Endodermal cell (in vitro differentiated cells): ENCODE measurements at regions not wholly inside any gene's neighbourhood (a gene's known extent, or its start where the extent isn't known, plus 50 kb on each side); places are given as distances from the start of the nearest gene placed in this dataset.

ENCODE experiments used
- DNase-seq: peaks from one replicate; pipeline ENCODE4 v3.0.0-alpha.2; 2017
- H3K27ac ChIP-seq: 2 replicates; pipeline ENCODE4 v1.5.1; 2013; ENCODE audit warnings: mild to moderate bottlenecking, low read depth, low read length, moderate library complexity
- H3K27me3 ChIP-seq: 2 replicates; pipeline ENCODE4 v1.6.1; 2013; ENCODE audit warnings: mild to moderate bottlenecking, low read length, moderate library complexity; ENCODE audit not compliant: insufficient read depth, control insufficient read depth, poor library complexity, severe bottlenecking
- H3K36me3 ChIP-seq: 2 replicates; pipeline ENCODE4 v1.7.0; 2013; ENCODE audit warnings: mild to moderate bottlenecking, low read length, moderate library complexity; ENCODE audit not compliant: control insufficient read depth, insufficient read depth
- H3K4me1 ChIP-seq: one replicate; pipeline ENCODE4 v1.7.0; 2013; ENCODE audit warnings: low read length; ENCODE audit not compliant: control insufficient read depth, insufficient read depth
- H3K4me3 ChIP-seq: 2 replicates; pipeline ENCODE4 v1.5.1; 2013; ENCODE audit warnings: mild to moderate bottlenecking, low read length, moderate library complexity
- H3K9ac ChIP-seq: 2 replicates; pipeline ENCODE4 v1.6.1; 2013; ENCODE audit warnings: mild to moderate bottlenecking, low read length, moderate library complexity; ENCODE audit not compliant: poor library complexity, severe bottlenecking; ENCODE audit errors: extremely low read depth
- H3K9me3 ChIP-seq: 2 replicates; pipeline ENCODE4 v1.6.1; 2013; ENCODE audit warnings: mild to moderate bottlenecking, low read length, moderate library complexity; ENCODE audit not compliant: control insufficient read depth
- H3K27ac Mint-ChIP-seq: 2 replicates; pipeline ENCODE4 v1.8.0; 2020; ENCODE audit warnings: mixed read lengths
- H3K27me3 Mint-ChIP-seq: 2 replicates; pipeline ENCODE4 v1.8.0; 2021; ENCODE audit warnings: mild to moderate bottlenecking, mixed read lengths; ENCODE audit not compliant: insufficient read depth
- H3K36me3 Mint-ChIP-seq: 2 replicates; pipeline ENCODE4 v1.8.0; 2020; ENCODE audit warnings: low read depth, mixed read lengths
- H3K4me1 Mint-ChIP-seq: 2 replicates; pipeline ENCODE4 v1.8.0; 2020; ENCODE audit warnings: mixed read lengths
- H3K4me3 Mint-ChIP-seq: 2 replicates; pipeline ENCODE4 v1.8.0; 2020; ENCODE audit warnings: mild to moderate bottlenecking, moderate library complexity, mixed read lengths
- H3K9me3 Mint-ChIP-seq: 2 replicates; pipeline ENCODE4 v1.8.0; 2020; ENCODE audit warnings: mild to moderate bottlenecking, mixed read lengths
- CTCF ChIP-seq: fragments of 200-600 bp; sonication (generic); conservative IDR thresholded peaks from 2 replicates; pipeline ENCODE4 v1.5.0; 2021; ENCODE audit warnings: antibody characterized with exemption, mild to moderate bottlenecking
- WGBS, 2 experiments: methylation state at CpG; one replicate each; pipeline versions ENCODE4 v1.1.5 to v1.1.7; 2013; ENCODE audit warnings: missing lambda C conversion rate in 2 of 2, mixed read lengths in 1 of 2; ENCODE audit not compliant: insufficient coverage in 1 of 2, insufficient read length in 1 of 2; 5-methylcytosine and 5-hydroxymethylcytosine counted together

DNA sequence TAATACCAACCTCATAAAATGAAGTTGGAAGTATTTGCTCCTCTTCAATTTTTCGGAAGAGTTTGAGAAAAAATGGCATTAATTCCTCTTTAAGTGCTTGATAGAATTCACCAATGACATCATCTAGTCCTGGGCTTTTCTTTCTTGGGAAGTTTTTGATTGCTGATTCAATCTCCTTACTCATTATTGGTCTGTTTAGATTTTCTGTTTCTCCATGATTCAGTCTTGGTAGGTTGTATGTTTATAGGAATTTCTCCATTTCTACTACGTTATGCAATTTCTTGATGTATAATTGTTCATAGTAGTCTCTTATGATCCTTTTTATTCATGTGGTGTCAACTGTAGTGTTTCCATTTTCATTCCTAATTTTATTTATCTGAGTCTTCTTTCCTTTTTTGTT lies 141.5 kb upstream of the PRNP start:
- no peaks in the 10 kb centered on the region for H3K4me1 ChIP-seq
- no peaks in the 10 kb centered on the region for H3K27me3 ChIP-seq
- no peak overlapping the region for H3K4me3 Mint-ChIP-seq
- H3K9ac ChIP-seq: no peak overlapping the region
- no peak overlapping the region for H3K27ac Mint-ChIP-seq
- no peaks in the 10 kb centered on the region for H3K27me3 Mint-ChIP-seq
- peaks cover 2% of the 10 kb centered on the region for H3K4me1 Mint-ChIP-seq
- WGBS, 2 experiments: 96% methylated on average over 2 of the region's 2 CpGs; no CpG with 5 or more reads in 1 of the 2 experiments
- no peaks in the 10 kb centered on the region for H3K36me3 ChIP-seq
- no peak for DNase-seq
- no peaks in the 10 kb centered on the region for H3K9me3 ChIP-seq
- TF ChIP-seq CTCF: no peak
- H3K27ac ChIP-seq: no peak overlapping the region
- H3K4me3 ChIP-seq: no peak overlapping the region
- no peaks in the 10 kb centered on the region for H3K9me3 Mint-ChIP-seq
- H3K36me3 Mint-ChIP-seq: no peaks in the 10 kb centered on the region

GRCh38 chr20:4542270-4542669 lies 144.0 kb upstream of the PRNP start:
- Mint-ChIP-seq H3K4me3 (no peak overlapping the region), H3K27ac (no peak overlapping the region), H3K4me1 (peaks cover 2% of the 10 kb centered on the region), H3K9me3 (no peaks in the 10 kb centered on the region), H3K27me3 (no peaks in the 10 kb centered on the region), H3K36me3 (no peaks in the 10 kb centered on the region)
- Histone ChIP-seq H3K27ac (no peak overlapping the region), H3K4me3 (no peak overlapping the region), H3K9ac (no peak overlapping the region), H3K9me3 (no peaks in the 10 kb centered on the region), H3K4me1 (no peaks in the 10 kb centered on the region), H3K27me3 (no peaks in the 10 kb centered on the region), H3K36me3 (no peaks in the 10 kb centered on the region)
- WGBS, 2 experiments: 85 to 98% methylated on average over 4 of the region's 4 CpGs
- no peak for DNase-seq
- no peak for TF ChIP-seq CTCF

DNA sequence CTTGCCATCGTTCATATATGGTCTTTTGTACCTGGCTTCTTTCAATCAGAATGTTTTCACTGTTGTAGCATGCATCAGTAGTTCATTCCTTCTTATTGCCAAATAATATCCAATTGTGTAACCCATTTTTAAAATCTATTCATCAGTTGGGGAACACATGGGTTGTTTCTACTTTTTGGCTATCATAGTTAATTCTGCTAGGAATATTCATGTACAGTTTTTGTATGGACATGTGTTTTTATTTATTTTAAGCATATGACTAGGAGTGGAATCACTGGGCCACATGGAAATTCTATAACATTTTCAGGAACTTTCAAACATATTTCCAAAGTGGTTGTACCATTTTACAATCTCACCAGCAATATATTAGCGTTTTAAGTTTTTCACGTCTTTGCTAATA lies 151.9 kb upstream of the PRNP start:
- H3K9me3 ChIP-seq: no peaks in the 10 kb centered on the region
- Mint-ChIP-seq H3K27me3 (peaks cover 4% of the 10 kb centered on the region), H3K27ac (no peak overlapping the region), H3K4me1 (no peaks in the 10 kb centered on the region), H3K9me3 (no peaks in the 10 kb centered on the region), H3K4me3 (no peak overlapping the region), H3K36me3 (no peaks in the 10 kb centered on the region)
- DNase-seq: no peak
- TF ChIP-seq CTCF: no peak
- no peaks in the 10 kb centered on the region for H3K27me3 ChIP-seq
- no peak overlapping the region for H3K9ac ChIP-seq
- no peaks in the 10 kb centered on the region for H3K36me3 ChIP-seq
- no peak overlapping the region for H3K27ac ChIP-seq
- WGBS, 2 experiments: 96% methylated on average over 3 of the region's 3 CpGs; no CpG with 5 or more reads in 1 of the 2 experiments
- H3K4me3 ChIP-seq: no peak overlapping the region
- H3K4me1 ChIP-seq: no peaks in the 10 kb centered on the region
